ENCODE measurements at regions not wholly inside any gene's neighbourhood (a gene's known extent, or its start where the extent isn't known, plus 50 kb on each side); places are given as distances from the start of the nearest gene placed in this dataset.

DNA sequence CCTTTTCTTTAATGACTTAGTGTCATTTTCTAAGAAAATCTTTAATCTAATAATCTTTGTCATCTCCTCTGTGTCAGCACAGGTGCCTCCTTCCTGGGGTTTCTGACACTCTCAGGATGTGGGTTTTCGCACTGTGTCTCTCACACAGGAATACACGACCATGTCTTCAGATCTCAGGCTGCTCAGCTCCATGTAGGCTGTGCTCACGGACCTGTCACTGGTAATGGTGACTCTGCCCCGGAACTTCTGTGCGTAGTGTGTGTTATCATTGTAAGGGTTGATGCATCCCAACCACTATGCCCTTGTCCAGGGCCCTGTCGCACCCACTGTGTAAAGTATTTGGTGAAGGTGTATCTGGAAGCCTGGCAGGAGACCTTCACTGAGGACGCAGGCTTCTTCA is 647.8 kb downstream of the TMEM121 start:
- TF ChIP-seq, protein P1, sequence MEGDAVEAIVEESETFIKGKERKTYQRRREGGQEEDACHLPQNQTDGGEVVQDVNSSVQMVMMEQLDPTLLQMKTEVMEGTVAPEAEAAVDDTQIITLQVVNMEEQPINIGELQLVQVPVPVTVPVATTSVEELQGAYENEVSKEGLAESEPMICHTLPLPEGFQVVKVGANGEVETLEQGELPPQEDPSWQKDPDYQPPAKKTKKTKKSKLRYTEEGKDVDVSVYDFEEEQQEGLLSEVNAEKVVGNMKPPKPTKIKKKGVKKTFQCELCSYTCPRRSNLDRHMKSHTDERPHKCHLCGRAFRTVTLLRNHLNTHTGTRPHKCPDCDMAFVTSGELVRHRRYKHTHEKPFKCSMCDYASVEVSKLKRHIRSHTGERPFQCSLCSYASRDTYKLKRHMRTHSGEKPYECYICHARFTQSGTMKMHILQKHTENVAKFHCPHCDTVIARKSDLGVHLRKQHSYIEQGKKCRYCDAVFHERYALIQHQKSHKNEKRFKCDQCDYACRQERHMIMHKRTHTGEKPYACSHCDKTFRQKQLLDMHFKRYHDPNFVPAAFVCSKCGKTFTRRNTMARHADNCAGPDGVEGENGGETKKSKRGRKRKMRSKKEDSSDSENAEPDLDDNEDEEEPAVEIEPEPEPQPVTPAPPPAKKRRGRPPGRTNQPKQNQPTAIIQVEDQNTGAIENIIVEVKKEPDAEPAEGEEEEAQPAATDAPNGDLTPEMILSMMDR (conservative IDR thresholded peaks at IDR 0.05; ENCODE audit: low read depth in 2 of 2), result no peak
- TF ChIP-seq POLR2AphosphoS5 (IDR thresholded peaks at IDR 0.05; ENCODE audit: low read depth), result no peak
- TF ChIP-seq CREB1 (CRISPR knock-in tag; IDR thresholded peaks at IDR 0.05; ENCODE audit: low read depth), result no peak
- TF ChIP-seq EZH2 (IDR thresholded peaks at IDR 0.05; ENCODE audit: low read depth, unreplicated experiment), result no peak
